K562 (cell line): ENCODE measurements at regions not wholly inside any gene's neighbourhood (a gene's known extent, or its start where the extent isn't known, plus 50 kb on each side); places are given as distances from the start of the nearest gene placed in this dataset.

Experiments
- ATAC-seq: fragments of 200-7000 bp; cut with Tn5 transposase; 3 replicates; pipeline ENCODE4 v1.9.1; 2020; ENCODE audit warnings: moderate library complexity
- BruUV-seq: library from RNA; stranded (reverse); fragments of 400-500 nt; replicated peaks from 2 replicates; lab custom pipeline; 2021; lab: Mats Ljungman, UMichigan
- CTCF ChIA-PET: fragments of 300-600 bp; formaldehyde crosslinking; extraction: SDS; loops from one replicate; lab custom pipeline; 2021; ENCODE audit warnings: low intra/inter-chr PET ratio; lab: Yijun Ruan, JAX
- POLR2A ChIA-PET: fragments of 300-600, 350-650 bp; sonication (Branson Sonifier 250); formaldehyde crosslinking; extraction: SDS; loops from one replicate; lab custom pipeline; 2021; ENCODE audit warnings: antibody characterized with exemption, inconsistent platforms; lab: Yijun Ruan, JAX
- DNase-seq, 4 experiments: peaks; one replicate each; pipeline versions ENCODE4 v3.0.0 to v3.0.0-alpha.2; 2011 to 2018; ENCODE audit warnings: low spot score in 3 of 4, mixed read lengths in 3 of 4; ENCODE audit errors: extremely low read depth in 1 of 4
- FAIRE-seq: peaks from 2 replicates; lab custom pipeline; 2011; peaks lifted over from hg19 to GRCh38; lab: Jason Lieb, UNC
- H2AFZ ChIP-seq: 2 replicates; pipeline ENCODE4 v1.6.0; 2011; ENCODE audit warnings: low read depth, low read length, control low read depth, inconsistent platforms
- H3K27ac ChIP-seq: fragments of 200-600 bp; 3 replicates; pipeline ENCODE4 v1.8.0; 2011; ENCODE audit warnings: low read depth, mild to moderate bottlenecking, control low read depth, inconsistent platforms, low read length, moderate library complexity, mixed read lengths; ENCODE audit errors: extremely low read depth
- H3K27me3 ChIP-seq, 2 experiments: fragments of 300-600 bp in 1 of 2; 2 replicates in 1 of 2; 3 replicates in 1 of 2; pipeline versions ENCODE4 v1.6.0 to v1.8.0; 2011; ENCODE audit warnings: inconsistent platforms in 2 of 2, low read length in 2 of 2, mild to moderate bottlenecking in 1 of 2, mixed read lengths in 1 of 2, moderate library complexity in 1 of 2; ENCODE audit not compliant: control insufficient read depth in 2 of 2, insufficient read depth in 2 of 2
- H3K36me3 ChIP-seq: fragments of 300-600 bp; 3 replicates; pipeline ENCODE4 v1.8.0; 2011; ENCODE audit warnings: mild to moderate bottlenecking, low read length, inconsistent platforms; ENCODE audit not compliant: control insufficient read depth, insufficient read depth
- H3K4me1 ChIP-seq, 2 experiments: fragments of 200-600 bp in 1 of 2; replicated peaks in 1 of 2; 2 replicates in 1 of 2; 3 replicates in 1 of 2; pipeline versions ENCODE4 v1.5.1 to v1.8.0; 2011; ENCODE audit warnings: inconsistent platforms in 2 of 2, low read length in 2 of 2, mild to moderate bottlenecking in 1 of 2, mixed read lengths in 1 of 2, moderate library complexity in 1 of 2; ENCODE audit not compliant: control insufficient read depth in 2 of 2, insufficient read depth in 2 of 2
- H3K4me2 ChIP-seq: 2 replicates; pipeline ENCODE4 v1.6.1; 2011; ENCODE audit warnings: low read length, control low read depth, inconsistent platforms, mixed read lengths; ENCODE audit not compliant: insufficient read depth
- H3K4me3 ChIP-seq: fragments of 200-600 bp; sonication (generic), shearing (Covaris generic); 2 replicates; pipeline ENCODE4 v1.5.1; 2016; ENCODE audit warnings: control low read depth, inconsistent platforms
- H3K79me2 ChIP-seq: fragments of 200-600 bp; 3 replicates; pipeline ENCODE4 v1.8.0; 2011; ENCODE audit warnings: low read length, inconsistent platforms; ENCODE audit not compliant: control insufficient read depth, insufficient read depth
- H3K9ac ChIP-seq, 2 experiments: 2 replicates each; pipeline versions ENCODE4 v1.6.0 to v1.6.1; 2011; ENCODE audit warnings: low read depth in 2 of 2, low read length in 2 of 2, control low read depth in 1 of 2, inconsistent platforms in 1 of 2, mild to moderate bottlenecking in 1 of 2, mixed read lengths in 1 of 2; ENCODE audit not compliant: insufficient read depth in 1 of 2
- H3K9me1 ChIP-seq: one replicate; pipeline ENCODE4 v1.6.0; 2011; ENCODE audit warnings: inconsistent platforms, mild to moderate bottlenecking, low read length, moderate library complexity; ENCODE audit not compliant: control insufficient read depth, insufficient read depth
- H3K9me3 ChIP-seq: replicated peaks from 2 replicates; pipeline ENCODE4 v1.5.1; 2011; ENCODE audit warnings: low read depth, low read length, inconsistent platforms; ENCODE audit not compliant: control insufficient read depth, insufficient read depth
- H4K20me1 ChIP-seq: replicated peaks from 2 replicates; pipeline ENCODE4 v1.6.1; 2011; ENCODE audit warnings: low read length, inconsistent platforms, mixed read lengths; ENCODE audit not compliant: control insufficient read depth, insufficient read depth
- ELF1 ChIP-seq: fragments of 200-800 bp; sonication (Bioruptor generic); IDR thresholded peaks from 2 replicates; pipeline ENCODE4 v1.6.1; 2016; ENCODE audit warnings: missing genetic modification characterization, missing compliant biosample characterization
- FOXK2 ChIP-seq, 2 experiments: fragments of 450-650 bp; IDR thresholded peaks in 1 of 2; conservative IDR thresholded peaks in 1 of 2; 2 replicates each; pipeline ENCODE4 v1.6.1; 2016; ENCODE audit warnings: low read depth in 2 of 2, mild to moderate bottlenecking in 1 of 2
- NR2F6 ChIP-seq: fragments of 450-650 bp; formaldehyde crosslinking; IDR thresholded peaks from 2 replicates; pipeline ENCODE4 v1.4.0; 2020; ENCODE audit warnings: mild to moderate bottlenecking
- SPI1 ChIP-seq: IDR thresholded peaks from 2 replicates; pipeline ENCODE4 v1.6.1; 2011; ENCODE audit warnings: low read depth, low read length, control low read depth, borderline replicate concordance
- ZFX ChIP-seq: sonication (generic); formaldehyde crosslinking; IDR thresholded peaks from 2 replicates; pipeline ENCODE4 v1.8.0; 2022; ENCODE audit warnings: mild to moderate bottlenecking, missing genetic modification reagents, moderate library complexity
- ZNF3 ChIP-seq: fragments of 250-450 bp; sonication (Bioruptor Pico); IDR thresholded peaks from 2 replicates; pipeline ENCODE4 v1.5.0; 2021; ENCODE audit warnings: mild to moderate bottlenecking, moderate library complexity
- ZNF584 ChIP-seq: fragments of 200-800 bp; sonication (Bioruptor generic); IDR thresholded peaks from 2 replicates; pipeline ENCODE4 v1.6.1; 2016; ENCODE audit warnings: low read depth, mild to moderate bottlenecking, missing genetic modification characterization, missing compliant biosample characterization
- in situ Hi-C: fragments of 300-500 bp; cut with MboI; formaldehyde crosslinking; loops from 4 replicates; pipeline ENCODE4 v1.15.0; 2018; ENCODE audit warnings: inconsistent platforms, mixed read lengths
- intact Hi-C: fragments of 100-400 bp; cut with micrococcal nuclease; formaldehyde crosslinking; loops from 2 replicates; pipeline ENCODE4 v1.14.2; 2022
- TF ChIP-seq, protein P1 (sequence below): sonication (generic); formaldehyde crosslinking; IDR thresholded peaks from 2 replicates; pipeline ENCODE4 v1.9.0; 2022; ENCODE audit warnings: mild to moderate bottlenecking, missing genetic modification reagents
- TF ChIP-seq, protein P2 (sequence below): fragments of 450-650 bp; formaldehyde crosslinking; IDR thresholded peaks from 2 replicates; pipeline ENCODE4 v1.4.0; 2020; ENCODE audit warnings: mild to moderate bottlenecking, mixed read lengths
- TF ChIP-seq, protein P3 (sequence below), 2 experiments: IDR thresholded peaks; 2 replicates each; pipeline ENCODE4 v1.6.1; 2012; ENCODE audit warnings: improper control_type of control experiment in 2 of 2, low read depth in 2 of 2, low read length in 2 of 2, borderline replicate concordance in 1 of 2

DNA sequence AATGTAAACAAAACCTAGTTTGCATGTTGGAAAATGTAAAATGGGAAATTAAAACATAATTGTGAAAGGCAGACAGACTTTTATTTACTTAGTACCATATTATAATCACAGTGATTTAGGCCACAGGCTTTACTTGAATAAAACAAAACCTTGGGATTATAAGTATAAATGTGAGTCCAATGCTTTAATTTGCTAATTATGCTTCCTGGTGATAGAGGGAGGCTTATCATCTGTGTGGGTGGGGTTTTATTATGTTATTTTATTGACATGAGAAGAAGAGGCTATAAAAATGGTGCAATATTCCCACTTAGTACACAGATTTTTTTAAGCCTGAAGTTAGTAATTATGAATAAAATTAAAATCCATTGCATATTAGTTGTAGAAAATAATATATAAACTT lies 248.3 kb upstream of the TBL1XR1 start:
- Histone ChIP-seq H3K4me2 (no peak overlapping the region), H2AFZ (no peak overlapping the region), H3K27ac (no peak overlapping the region), H3K9ac (no peak overlapping the region), H3K9me3 (no peaks in the 10 kb centered on the region), H3K27me3 (no peaks in the 10 kb centered on the region), H4K20me1 (no peaks in the 10 kb centered on the region), H3K4me3 (no peak overlapping the region), H3K79me2 (no peaks in the 10 kb centered on the region), H3K9me1 (no peaks in the 10 kb centered on the region), H3K36me3 (no peaks in the 10 kb centered on the region), H3K4me1 (peaks cover 0 to 4% of the 10 kb centered on the region in 2 experiments; a peak in 1 of 5 replicates)
- FAIRE-seq (no peak), DNase-seq (no peak), ATAC-seq (no peak)
- no TSS peak for BruUV-seq
- intact Hi-C loops (no loop called here), in situ Hi-C loops (no loop called here)
- CTCF ChIA-PET = no interaction called here
- TF ChIP-seq ZNF3 = no peak
- TF ChIP-seq ELF1 (tag) = no peak
- no peak for TF ChIP-seq ZNF584 (CRISPR knock-in tag)
- TF ChIP-seq, protein P1, sequence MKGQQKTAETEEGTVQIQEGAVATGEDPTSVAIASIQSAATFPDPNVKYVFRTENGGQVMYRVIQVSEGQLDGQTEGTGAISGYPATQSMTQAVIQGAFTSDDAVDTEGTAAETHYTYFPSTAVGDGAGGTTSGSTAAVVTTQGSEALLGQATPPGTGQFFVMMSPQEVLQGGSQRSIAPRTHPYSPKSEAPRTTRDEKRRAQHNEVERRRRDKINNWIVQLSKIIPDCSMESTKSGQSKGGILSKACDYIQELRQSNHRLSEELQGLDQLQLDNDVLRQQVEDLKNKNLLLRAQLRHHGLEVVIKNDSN = no peak
- no peak for TF ChIP-seq FOXK2 (conservative IDR thresholded peaks at IDR 0.05 in 1 of 2, IDR thresholded peaks at IDR 0.05 in 1 of 2; ENCODE audit: low read depth in 2 of 2)
- TF ChIP-seq, protein P2, sequence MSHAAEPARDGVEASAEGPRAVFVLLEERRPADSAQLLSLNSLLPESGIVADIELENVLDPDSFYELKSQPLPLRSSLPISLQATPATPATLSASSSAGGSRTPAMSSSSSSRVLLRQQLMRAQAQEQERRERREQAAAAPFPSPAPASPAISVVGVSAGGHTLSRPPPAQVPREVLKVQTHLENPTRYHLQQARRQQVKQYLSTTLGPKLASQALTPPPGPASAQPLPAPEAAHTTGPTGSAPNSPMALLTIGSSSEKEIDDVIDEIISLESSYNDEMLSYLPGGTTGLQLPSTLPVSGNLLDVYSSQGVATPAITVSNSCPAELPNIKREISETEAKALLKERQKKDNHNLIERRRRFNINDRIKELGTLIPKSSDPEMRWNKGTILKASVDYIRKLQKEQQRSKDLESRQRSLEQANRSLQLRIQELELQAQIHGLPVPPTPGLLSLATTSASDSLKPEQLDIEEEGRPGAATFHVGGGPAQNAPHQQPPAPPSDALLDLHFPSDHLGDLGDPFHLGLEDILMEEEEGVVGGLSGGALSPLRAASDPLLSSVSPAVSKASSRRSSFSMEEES (CRISPR knock-in tag) = no peak
- no peak for TF ChIP-seq NR2F6
- TF ChIP-seq SPI1 = no peak
- TF ChIP-seq ZFX (CRISPR knock-in tag) = no peak
- TF ChIP-seq, protein P3, sequence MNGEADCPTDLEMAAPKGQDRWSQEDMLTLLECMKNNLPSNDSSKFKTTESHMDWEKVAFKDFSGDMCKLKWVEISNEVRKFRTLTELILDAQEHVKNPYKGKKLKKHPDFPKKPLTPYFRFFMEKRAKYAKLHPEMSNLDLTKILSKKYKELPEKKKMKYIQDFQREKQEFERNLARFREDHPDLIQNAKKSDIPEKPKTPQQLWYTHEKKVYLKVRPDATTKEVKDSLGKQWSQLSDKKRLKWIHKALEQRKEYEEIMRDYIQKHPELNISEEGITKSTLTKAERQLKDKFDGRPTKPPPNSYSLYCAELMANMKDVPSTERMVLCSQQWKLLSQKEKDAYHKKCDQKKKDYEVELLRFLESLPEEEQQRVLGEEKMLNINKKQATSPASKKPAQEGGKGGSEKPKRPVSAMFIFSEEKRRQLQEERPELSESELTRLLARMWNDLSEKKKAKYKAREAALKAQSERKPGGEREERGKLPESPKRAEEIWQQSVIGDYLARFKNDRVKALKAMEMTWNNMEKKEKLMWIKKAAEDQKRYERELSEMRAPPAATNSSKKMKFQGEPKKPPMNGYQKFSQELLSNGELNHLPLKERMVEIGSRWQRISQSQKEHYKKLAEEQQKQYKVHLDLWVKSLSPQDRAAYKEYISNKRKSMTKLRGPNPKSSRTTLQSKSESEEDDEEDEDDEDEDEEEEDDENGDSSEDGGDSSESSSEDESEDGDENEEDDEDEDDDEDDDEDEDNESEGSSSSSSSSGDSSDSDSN (IDR thresholded peaks at IDR 0.05; ENCODE audit: borderline replicate concordance in 1 of 2, low read depth in 2 of 2, low read length in 2 of 2) = no peak
- POLR2A ChIA-PET = no interaction called here
